ENCODE measurements at regions not wholly inside any gene's neighbourhood (a gene's known extent, or its start where the extent isn't known, plus 50 kb on each side); places are given as distances from the start of the nearest gene placed in this dataset.

- Histone ChIP-seq H3K56ac (ENCODE audit: insufficient read length, low read depth, low read length) (no peak overlapping the region), H3K79me2 (ENCODE audit: insufficient read depth, low read length) (no peaks in the 10 kb centered on the region), H2BK20ac (ENCODE audit: low read depth, low read length, poor library complexity, severe bottlenecking) (no peak overlapping the region), H3K4ac (ENCODE audit: low read depth, low read length) (no peak overlapping the region), H2AK5ac (ENCODE audit: insufficient read length, low read length) (no peak overlapping the region), H2BK120ac (ENCODE audit: low read depth, low read length, poor library complexity, severe bottlenecking) (no peak overlapping the region), H3K9me3 (ENCODE audit: control insufficient read depth, low read depth, low read length) (no peaks in the 10 kb centered on the region), H3K18ac (ENCODE audit: insufficient read length, low read depth, low read length) (no peak overlapping the region), H2BK5ac (ENCODE audit: insufficient read length, low read length) (no peak overlapping the region), H4K5ac (ENCODE audit: insufficient read length, low read depth, low read length) (no peak overlapping the region), H4K8ac (replicated peaks; ENCODE audit: insufficient read length, low read depth, low read length) (no peak overlapping the region), H3T11ph (ENCODE audit: low read length) (no peak overlapping the region), H4K91ac (ENCODE audit: insufficient read length, low read depth, low read length) (no peak overlapping the region), H3K23ac (ENCODE audit: insufficient read length, low read depth, low read length) (no peak overlapping the region), H4K20me1 (ENCODE audit: control insufficient read depth, insufficient read depth, insufficient read length) (no peaks in the 10 kb centered on the region), H2BK15ac (ENCODE audit: low read depth, low read length) (no peak overlapping the region), H2AFZ (ENCODE audit: low read length) (no peak overlapping the region), H3K4me1 (ENCODE audit: insufficient read depth, low read length) (no peaks in the 10 kb centered on the region), H2BK12ac (ENCODE audit: insufficient read length, low read depth, low read length) (no peak overlapping the region), H3K23me2 (ENCODE audit: insufficient read length, low read depth, low read length, poor library complexity, severe bottlenecking) (no peaks in the 10 kb centered on the region), H3K79me1 (ENCODE audit: insufficient read depth, low read depth, low read length, poor library complexity, severe bottlenecking) (no peaks in the 10 kb centered on the region), H3K14ac (ENCODE audit: insufficient read depth, low read length) (no peak overlapping the region), H3K27me3 (ENCODE audit: insufficient read depth, low read length) (no peaks in the 10 kb centered on the region), H3K4me2 (ENCODE audit: insufficient read depth, insufficient read length, low read length) (no peak overlapping the region), H3K9ac (ENCODE audit: extremely low read depth, insufficient read length, low read length) (no peak overlapping the region), H3K27ac (ENCODE audit: insufficient read length, low read depth, low read length) (no peak overlapping the region)
- no peak overlapping the region for H3K4me3 Mint-ChIP-seq
- H3K27ac Mint-ChIP-seq, result no peak overlapping the region
- no CpG with 5 or more reads among the region's 2 CpGs for WGBS (ENCODE audit: extremely low coverage, insufficient read length, low lambda C conversion rate)
- peaks cover 3 to 4% of the 10 kb centered on the region in 2 experiments; a peak in 3 of 4 replicates for H3K4me1 Mint-ChIP-seq
- no peak for DNase-seq
- no peaks in the 10 kb centered on the region; a peak in 2 of 7 replicates for H3K36me3 Mint-ChIP-seq (ENCODE audit: insufficient read depth in 1 of 3, low read depth in 3 of 3)
- TF ChIP-seq CTCF (conservative IDR thresholded peaks at IDR 0.05), result no peak
- no peaks in the 10 kb centered on the region for H3K27me3 Mint-ChIP-seq (ENCODE audit: low read depth)
- H3K9me3 Mint-ChIP-seq, result no peaks in the 10 kb centered on the region
Measured at GRCh38 chr15:35167675-35168074, 82.6 kb upstream of the NANOGP8 start.
